HG03571 (cell line): ENCODE measurements at regions not wholly inside any gene's neighbourhood (a gene's known extent, or its start where the extent isn't known, plus 50 kb on each side); places are given as distances from the start of the nearest gene placed in this dataset.
"Not testable (repeated sequence)": the region's sequence is repeated elsewhere in the genome, so short reads cannot be mapped to it uniquely, and the experiment has no call there.

ENCODE experiments used
- ATAC-seq: cut with Tn5 transposase; IDR thresholded peaks from one replicate; pipeline ENCODE4 v1.9.1; 2021; ENCODE audit not compliant: unreplicated experiment

DNA sequence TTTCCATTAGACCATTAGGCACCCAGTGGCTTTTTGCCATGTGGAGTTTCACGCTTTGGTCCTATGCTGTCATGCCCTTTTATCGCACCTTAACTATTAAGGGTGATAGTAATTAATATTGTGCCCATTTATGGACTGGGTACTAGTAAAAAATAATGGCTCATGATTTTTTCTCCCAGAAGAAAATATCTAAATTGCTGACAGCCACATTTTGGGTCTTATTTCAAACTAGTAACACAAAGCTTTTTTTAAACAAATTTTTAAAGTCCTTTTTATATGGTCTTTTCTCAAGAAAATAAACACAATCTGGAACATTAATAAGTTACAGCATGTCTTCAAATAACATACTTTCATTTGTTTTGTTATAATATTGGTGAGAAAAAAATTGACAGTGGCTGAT is 179.7 kb downstream of the ANKRD7 start:
- no peak for ATAC-seq

DNA sequence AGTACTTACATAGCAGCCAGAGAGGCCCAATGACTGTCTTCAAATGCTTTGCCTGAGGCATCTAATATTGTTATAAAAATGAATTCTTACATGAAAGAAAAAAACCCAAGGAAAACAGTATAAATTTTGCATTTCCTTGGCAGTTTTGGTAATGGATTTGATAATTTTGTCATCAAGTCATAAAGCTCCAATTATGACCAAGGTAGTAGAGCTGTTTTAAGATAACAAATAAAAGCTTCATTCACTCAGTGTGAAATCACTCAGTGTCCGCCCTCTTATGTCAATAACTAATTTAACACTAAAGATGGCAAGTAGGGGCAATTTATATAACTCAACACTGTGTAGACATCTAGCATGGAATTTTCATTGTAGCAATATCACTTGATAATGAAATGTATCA is 193.9 kb downstream of the ANKRD7 start:
- ATAC-seq = no peak

DNA sequence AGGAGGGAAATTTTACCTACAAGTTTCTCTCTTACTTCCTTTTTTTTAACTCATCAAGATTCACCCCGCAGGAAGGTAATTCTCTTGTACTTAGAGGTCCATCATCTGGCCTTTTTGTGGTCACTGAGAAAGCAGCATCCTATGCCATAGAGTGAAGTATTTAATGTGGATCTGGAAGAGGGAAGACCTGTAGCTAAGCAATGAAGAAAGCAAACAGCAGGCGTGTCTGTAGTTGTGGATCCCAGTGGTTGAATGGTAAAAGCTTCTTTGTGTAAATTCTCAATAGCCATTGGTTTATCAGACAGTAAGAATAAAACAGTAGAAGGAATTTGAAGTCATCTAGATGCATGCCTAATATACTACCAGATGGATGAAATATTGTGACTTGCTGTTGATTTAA is 196.4 kb downstream of the ANKRD7 start:
- ATAC-seq = no peak

DNA sequence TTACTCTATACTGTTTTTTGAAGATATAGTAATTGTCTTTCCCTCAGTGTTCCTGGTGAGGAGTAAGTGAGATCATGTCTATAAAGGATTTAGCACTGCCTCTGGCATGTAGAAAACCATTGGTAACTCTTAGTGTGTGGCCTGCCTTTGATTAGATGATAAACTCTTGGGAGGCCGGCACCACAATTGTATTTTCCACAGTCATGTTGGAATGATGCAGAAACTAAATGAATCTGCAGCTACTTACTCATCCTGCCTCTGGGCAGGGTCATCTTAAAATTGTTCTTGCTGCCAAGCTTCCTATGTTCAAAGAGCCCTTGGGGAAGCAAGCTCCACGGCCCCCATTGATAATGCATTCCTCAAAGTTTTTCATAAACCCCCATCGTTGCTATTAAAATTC is 204.6 kb downstream of the ANKRD7 start:
- no peak for ATAC-seq

DNA sequence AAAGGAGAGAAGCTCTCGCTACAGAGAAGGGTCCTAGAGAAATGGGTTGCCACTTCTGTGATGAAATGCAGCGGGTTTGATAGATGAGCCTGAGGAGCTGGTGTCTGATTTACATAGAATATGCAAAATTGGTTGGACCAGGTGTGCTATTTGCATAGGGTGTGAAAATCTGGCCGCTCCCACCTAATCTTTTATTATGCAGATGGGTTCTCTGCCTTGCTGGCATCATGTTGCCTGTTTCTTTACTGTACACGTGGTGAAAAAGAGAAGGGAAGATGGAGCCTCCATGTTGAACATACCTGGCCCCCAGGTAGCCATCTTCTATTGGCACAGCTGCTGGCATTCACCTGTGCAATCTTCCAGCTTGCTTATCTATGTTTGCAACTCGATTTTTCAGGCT is 212.2 kb downstream of the ANKRD7 start:
- no peak for ATAC-seq

DNA sequence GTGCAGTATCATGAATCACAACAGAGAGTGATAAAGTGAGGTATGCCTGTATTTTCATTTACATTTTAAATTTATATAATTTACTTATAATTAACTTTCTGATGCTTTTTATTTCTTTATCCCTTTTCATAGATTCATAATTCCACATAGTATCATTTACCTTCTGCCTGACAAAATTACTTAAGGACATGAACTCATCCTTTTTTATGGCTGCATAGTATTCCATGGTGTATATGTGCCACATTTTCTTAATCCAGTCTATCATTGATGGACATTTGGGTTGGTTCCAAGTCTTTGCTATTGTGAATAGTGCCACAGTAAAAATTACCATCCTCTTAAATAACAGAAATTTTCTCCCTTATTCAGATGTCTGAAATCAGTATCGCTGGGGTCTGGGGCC is 224.5 kb downstream of the ANKRD7 start:
- not testable (repeated sequence) for ATAC-seq

DNA sequence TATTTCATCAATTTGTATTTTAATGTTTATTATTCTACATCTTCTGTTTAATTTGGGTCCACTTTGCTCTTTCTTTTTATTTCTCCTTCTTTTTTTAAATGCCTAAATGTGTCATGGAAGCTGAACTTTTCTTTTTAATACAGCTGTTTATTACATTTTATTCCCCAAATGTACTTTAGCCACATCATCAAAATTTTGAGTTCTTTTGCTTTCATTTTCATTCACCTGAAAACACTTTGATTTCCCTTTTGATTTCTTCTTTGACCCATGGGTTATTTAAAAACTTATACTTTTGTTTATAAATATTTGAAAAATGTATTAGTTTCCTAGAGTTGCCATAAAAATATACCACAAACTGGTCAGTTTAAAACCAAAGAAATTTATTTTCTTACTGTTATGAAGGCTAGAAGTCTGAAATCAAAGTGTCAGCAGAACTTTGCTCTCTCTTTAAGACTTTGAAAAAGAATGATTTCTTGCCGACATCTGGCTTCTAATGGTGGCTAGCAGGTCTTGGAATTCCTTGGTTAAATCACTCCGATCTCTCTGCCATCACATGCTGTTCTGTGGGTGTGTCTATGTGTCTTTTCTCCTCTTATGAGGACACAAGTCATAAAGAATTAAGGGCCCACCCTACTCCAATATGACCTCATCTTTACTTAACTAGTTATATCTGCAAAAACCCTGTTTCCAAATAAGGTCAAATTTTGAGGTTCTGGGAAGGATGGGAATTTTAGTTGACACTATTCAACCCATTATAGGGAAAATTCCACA is 225.5 kb downstream of the ANKRD7 start:
- ATAC-seq = no peak

DNA sequence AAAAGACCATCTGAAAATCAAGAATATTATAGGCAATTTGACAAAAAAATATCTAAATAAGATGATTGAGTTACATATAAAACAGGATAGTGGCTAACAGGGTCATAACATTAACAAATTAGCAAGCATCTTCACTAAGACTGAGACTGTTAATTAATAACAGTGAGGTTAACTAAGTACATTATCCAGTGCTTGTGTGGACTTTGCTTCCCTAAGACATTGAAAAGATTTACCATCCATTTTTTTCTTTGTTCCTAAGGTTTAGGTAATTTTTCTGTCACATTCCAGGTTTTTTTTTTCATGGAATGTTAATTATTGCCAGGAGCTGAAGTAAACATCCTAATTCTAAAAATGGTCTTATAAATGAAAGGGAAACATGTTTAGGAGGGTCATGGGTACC is 227.6 kb downstream of the ANKRD7 start:
- ATAC-seq = no peak

DNA sequence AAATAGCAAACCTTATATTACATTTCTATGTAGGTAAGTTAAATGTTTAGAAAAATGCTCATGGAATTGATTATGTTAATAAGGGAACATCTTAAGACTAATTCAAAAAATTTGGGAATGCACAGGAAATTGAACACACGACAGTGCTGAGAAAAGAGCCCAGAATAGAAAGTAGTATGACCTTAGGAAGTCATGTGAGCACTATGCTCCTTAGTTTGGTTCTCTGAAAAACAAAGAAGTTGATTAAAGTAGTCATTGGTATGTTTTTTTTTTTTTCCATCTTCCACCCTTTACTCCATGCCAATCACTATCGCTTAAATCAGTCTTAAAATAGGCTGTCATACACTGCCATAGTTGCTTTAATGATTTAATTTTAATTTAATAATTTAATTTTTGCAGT is 242.9 kb downstream of the ANKRD7 start:
- no peak for ATAC-seq

DNA sequence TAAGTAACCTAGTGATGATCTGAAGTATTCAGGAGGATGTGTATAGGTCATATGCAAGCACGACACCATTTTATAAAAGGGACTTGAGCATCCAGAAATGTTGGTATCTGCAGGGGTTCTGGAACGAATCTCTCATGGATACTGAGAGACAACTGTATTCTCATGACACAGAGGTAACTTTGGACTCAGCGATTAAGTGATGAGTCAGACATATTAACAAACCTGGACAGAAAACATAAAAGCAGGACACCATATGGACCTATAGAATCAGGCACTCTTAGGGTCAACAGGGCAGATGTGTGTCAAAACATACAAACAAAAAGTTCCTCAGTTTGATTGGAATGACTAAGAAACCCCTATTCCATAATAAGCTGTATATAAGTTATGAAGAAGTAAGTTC is 248.1 kb downstream of the ANKRD7 start:
- ATAC-seq = no peak

DNA sequence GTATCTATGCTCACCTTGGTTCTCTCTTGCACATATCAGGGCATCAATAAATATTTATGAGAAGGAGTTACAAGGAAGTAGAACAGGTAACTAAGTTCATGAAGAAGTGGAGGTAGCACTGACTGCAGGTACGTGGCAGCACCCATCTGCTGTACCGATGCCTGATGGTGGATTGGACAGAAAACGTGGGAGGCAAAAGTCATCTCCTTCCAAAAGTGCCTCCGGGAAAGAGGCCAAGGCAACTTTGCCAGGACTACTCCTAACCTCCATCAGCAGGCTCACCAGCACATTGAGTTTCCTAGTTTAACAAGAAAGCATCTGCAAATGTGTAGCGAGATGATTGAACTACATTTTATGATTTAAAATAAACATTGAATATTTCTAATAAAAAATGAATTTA is 248.8 kb downstream of the ANKRD7 start:
- ATAC-seq = no peak

DNA sequence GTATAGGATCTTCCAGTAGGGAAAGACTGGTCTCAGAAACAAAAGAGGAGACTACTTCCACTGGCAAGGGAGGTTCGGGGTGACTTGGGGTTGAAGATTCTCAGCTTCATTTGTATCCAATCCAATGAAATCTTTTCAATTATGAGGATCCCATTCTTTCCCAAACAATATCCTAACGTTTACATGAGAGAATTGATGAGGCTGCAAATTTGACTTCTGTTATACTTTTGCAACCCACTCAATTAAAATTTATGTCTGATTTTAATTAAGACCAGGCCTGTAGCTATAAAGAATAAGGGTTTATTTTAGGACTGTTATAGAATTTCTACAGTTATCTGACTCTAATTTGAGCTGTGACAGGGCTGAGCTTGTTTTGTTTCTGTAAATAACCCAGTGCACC is 251.5 kb downstream of the ANKRD7 start:
- no peak for ATAC-seq

DNA sequence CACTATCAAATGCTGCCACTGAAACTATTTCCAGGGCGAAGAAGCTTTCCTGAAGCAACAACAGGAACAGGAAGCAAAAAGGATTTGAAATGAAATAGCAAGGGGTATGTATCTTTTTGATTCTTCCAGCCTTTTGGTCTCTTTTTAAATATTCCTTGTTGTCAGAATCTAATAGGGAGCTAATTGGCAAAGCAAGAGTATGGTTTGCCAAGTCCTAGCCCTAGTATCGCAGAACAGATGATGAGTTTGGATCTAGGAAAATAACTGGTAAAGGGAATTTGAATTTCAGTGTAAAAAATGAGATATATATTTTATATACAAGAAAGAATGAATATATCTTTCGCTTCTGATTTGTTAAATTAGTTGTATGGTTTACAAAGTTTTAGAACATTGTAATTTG is 252.5 kb downstream of the ANKRD7 start:
- ATAC-seq = no peak

DNA sequence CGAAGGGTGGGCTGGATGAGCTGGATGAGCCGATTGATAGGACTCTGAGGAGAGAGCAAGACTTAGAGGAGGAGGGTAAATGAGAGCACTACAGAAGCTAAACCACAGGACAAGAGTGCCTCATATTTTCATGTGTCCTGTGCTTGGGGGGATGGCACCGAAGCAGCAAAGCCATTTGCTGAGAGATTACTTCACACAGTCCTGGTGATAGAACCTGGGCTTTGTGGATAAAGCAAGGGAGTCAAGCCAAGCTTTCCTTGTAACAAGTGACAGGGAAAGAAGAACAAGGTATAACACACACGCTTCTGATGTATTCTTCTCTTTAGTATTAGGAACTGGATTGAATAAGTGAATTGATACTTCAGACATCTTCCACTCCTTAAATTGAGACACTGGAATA is 253.7 kb downstream of the ANKRD7 start:
- ATAC-seq = no peak

DNA sequence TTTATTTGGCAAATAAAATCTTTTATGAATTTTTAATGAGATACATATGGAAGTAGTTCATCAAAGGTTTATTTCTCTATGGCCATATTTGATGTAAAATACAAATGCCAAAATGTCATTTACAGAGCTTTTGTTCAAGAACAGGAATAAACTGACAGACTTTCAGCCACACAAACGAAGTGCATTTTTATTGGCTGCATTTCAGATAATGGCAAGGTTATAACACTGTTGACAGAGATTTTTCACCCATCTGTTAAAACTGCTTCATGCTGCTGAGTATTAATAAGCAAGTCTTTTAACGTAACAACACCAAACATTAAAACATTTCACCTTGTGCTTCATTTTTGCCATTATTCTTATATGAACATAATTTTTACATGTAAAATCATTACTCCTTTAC is 254.4 kb downstream of the ANKRD7 start:
- ATAC-seq = no peak

DNA sequence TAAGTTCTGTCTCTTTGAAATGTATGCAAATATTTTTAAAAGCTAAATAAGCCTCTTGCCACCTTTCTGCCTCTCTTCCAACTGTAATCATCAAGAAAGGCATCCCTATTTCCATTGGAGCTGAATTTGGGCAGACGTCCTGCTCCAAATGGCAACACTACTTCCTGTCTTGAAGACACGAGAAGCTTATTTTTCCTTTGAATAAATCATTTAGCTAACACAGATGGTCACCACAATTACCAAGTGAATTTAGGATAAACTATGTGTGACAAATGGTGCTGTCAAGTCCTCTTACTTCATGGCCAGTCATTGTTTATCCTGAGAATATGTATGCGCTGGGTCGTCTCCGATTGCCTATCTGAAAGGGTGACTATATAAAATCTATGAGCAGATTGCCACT is 268.0 kb downstream of the ANKRD7 start:
- no peak for ATAC-seq

DNA sequence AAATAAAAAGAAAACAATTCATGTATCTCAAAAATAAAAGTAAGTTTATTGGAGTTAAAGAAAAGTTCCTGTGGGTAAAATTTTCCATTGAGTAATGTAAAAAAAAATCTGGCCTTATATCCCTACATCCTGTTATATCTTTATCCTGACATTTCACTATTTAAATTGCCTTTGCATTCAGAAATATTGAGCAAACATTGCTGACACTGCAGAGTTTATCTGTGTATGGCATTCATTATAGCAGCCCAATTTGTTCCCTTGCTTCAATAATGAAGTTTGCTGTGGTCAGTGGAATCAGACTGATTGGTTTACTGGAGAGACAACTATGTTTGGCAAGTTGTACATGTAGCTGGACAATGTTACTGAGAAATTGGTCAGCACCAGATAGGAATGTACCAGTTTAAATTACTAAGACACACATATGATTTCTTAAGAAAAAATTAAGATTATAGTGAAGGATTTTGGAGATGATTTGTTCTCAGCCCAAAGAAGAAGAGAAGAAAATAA is 271.7 kb downstream of the ANKRD7 start:
- no peak for ATAC-seq

DNA sequence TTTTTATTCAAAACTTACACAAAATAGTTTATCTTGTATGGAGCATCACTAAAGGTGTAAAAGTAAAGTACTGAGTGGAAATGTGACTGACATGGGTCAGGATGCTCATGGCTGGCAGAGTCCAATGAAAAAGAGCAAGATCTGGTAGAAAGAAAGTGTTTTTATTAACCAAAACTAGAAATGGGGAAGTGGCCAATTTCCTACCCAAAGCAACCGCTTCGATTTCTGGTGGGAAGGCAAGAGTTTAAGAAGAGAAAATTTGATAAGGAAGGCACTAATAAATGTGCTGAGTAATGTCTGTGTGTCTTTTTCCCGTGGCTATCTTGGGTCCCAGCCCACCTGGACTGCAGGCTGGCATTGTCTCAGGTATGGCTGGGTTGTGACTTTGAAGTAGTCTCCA is 277.7 kb downstream of the ANKRD7 start:
- ATAC-seq = no peak

DNA sequence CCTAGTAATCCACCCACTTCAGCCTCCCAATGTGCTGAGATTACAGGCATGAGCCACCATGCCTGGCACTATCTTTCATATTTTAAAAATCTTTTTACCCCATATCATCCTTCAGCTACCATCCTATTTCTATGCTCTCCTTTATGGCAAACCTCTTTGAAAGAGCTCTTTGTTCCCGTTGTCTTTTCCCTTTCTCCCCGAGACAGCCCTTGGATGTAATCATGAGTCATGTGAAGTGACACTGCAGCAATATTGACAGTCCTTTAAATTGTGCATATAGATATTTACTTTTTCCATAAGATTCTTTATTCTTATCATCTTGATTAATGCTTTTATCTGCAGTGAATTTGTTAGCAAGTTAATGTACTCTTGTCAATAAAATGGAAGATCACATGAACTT is 286.6 kb downstream of the ANKRD7 start:
- ATAC-seq = no peak

DNA sequence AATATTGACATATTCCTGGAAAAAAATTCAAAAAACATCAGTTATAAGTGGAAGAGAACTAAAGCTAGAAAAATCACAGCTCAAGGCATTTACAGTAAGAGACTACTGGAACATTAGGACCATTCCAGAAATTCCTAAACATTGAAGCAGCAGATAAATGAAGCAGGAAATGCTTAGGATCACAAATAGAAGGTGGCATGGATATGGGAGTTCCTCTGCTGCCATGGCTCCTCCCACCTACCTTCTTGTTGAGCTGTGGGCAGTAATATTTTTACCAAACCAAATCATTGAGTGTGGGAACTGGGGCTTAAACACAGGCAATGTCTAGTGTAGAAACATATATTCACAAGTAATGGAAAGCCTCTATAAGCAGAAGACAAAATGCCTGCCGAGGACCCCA is 292.8 kb downstream of the ANKRD7 start:
- no peak for ATAC-seq

DNA sequence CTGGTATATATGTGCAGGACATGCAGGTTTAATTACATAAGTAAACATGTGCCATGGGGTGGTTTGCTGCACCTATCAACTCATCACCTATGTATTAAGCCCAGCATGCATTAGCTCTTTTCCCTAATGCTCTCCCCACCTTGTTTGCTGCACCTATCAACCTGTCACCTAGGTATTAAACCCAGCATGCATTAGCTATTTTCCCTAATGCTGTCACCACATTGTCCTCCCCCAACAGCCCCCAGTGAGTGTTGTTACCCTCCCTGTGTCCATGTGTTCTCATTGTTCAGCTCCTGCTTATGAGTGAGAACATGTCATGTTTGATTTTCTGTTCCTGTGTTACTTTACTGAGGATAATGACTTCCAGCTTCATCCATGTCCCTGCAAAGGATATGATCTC is 300.5 kb downstream of the ANKRD7 start:
- no peak for ATAC-seq

DNA sequence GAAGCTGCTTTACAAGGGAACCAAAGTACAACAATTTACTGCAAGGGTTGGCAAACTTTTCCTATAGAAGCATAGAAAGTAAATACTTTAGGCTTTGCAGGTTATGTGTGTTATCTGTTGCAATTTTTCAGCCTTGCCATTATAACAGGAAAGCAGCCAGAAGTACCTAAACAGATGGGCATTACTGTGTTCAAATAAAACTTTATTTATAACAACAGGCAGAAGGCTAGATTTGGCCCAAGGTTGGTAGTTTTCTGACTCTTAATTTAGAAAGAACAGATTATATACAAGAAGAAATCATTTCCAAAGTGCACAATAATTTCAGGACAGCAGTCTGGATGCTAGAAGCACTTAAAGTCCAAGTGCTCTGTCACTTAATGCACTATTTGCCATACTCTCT is 307.1 kb downstream of the ANKRD7 start:
- no peak for ATAC-seq

DNA sequence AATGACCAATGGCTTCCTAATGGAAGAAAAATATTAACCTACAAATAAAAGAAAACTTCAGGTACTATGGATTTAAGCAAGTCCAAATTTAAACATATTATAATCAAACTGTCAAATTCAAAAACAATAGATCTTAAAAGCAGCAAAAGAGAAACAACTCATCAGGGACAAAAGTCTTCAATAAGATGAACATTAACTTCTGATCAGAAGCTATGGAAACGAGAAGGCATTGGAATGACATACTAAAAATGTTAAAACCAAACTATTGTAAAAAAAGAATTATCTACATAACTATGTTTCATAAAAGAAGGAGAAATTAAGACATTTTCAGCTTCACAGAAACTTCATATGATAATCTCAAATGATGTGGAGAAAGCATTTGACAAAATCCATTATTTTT is 334.7 kb downstream of the ANKRD7 start:
- ATAC-seq = no peak
